A549 (cell line): ENCODE measurements at regions not wholly inside any gene's neighbourhood (a gene's known extent, or its start where the extent isn't known, plus 50 kb on each side); places are given as distances from the start of the nearest gene placed in this dataset.

Experiments
- ATAC-seq, 2 experiments: fragments of 200-7000 bp in 1 of 2; fragments of >200 bp in 1 of 2; cut with Nextera tagmentation in 1 of 2; cut with Tn5 transposase in 1 of 2; 3 replicates each; pipeline versions ENCODE4 v1.8.0 to v1.9.1; 2018 to 2020; ENCODE audit warnings: mild to moderate bottlenecking in 1 of 2, moderate library complexity in 1 of 2
- CTCF ChIA-PET: fragments of 300-600 bp; sonication (Branson Sonifier 250); formaldehyde crosslinking; extraction: SDS; loops from one replicate; lab custom pipeline; 2021; ENCODE audit warnings: antibody characterized with exemption, inconsistent platforms; lab: Yijun Ruan, JAX
- POLR2A ChIA-PET: fragments of 350-600 bp; formaldehyde crosslinking; extraction: SDS; loops from one replicate; lab custom pipeline; 2021; ENCODE audit warnings: antibody characterized with exemption, inconsistent platforms; lab: Yijun Ruan, JAX
- DNase-seq, 2 experiments: peaks; one replicate each; pipeline versions ENCODE4 v3.0.0 to v3.0.0-alpha.2; 2011 to 2016; ENCODE audit warnings: low read depth in 1 of 2, low spot score in 1 of 2
- FAIRE-seq: peaks from 2 replicates; lab custom pipeline; 2011; peaks lifted over from hg19 to GRCh38; lab: Jason Lieb, UNC
- H3K27ac ChIP-seq, 2 experiments: fragments of >200 bp; sonication (Bioruptor Twin); formaldehyde crosslinking; 3 replicates each; pipeline ENCODE4 v1.5.1; 2016 to 2017
- H3K4me1 ChIP-seq: fragments of >200 bp; sonication (Bioruptor Twin); formaldehyde crosslinking; 3 replicates; pipeline ENCODE4 v1.6.1; 2016
- H3K4me2 ChIP-seq: fragments of >200 bp; sonication (Bioruptor Twin); formaldehyde crosslinking; 3 replicates; pipeline ENCODE4 v1.6.1; 2016
- H3K4me3 ChIP-seq: fragments of >200 bp; sonication (Bioruptor Twin); formaldehyde crosslinking; 3 replicates; pipeline ENCODE4 v1.5.1; 2016
- H3K9me3 ChIP-seq: fragments of >200 bp; sonication (Bioruptor Twin); formaldehyde crosslinking; 3 replicates; pipeline ENCODE4 v1.6.1; 2016
- CEBPB ChIP-seq, 2 experiments: fragments of >200 bp in 1 of 2; sonication (Bioruptor Twin) in 1 of 2; formaldehyde crosslinking in 1 of 2; IDR thresholded peaks; 2 replicates each; pipeline ENCODE4 v1.6.1; 2012 to 2016
- CHD2 ChIP-seq: fragments of 150-350 bp; IDR thresholded peaks from 2 replicates; pipeline ENCODE4 v1.6.1; 2014; ENCODE audit warnings: low read length; ENCODE audit not compliant: partially characterized antibody
- EHMT2 ChIP-seq: fragments of 200-600 bp; sonication (generic); IDR thresholded peaks from 2 replicates; pipeline ENCODE4 v1.6.1; 2016; ENCODE audit warnings: antibody characterized with exemption, low read depth, mild to moderate bottlenecking, moderate library complexity
- ELK1 ChIP-seq: fragments of 150-350 bp; IDR thresholded peaks from 2 replicates; pipeline ENCODE4 v1.6.1; 2014; ENCODE audit warnings: low read depth, mild to moderate bottlenecking, low read length
- FOSB ChIP-seq: fragments of 250-450 bp; sonication (Bioruptor Pico); IDR thresholded peaks from 2 replicates; pipeline ENCODE4 v1.5.0; 2020; ENCODE audit warnings: mild to moderate bottlenecking, moderate library complexity
- FOSL2 ChIP-seq, 2 experiments: fragments of 450-650 bp in 1 of 2; fragments of >200 bp in 1 of 2; sonication (Bioruptor Twin) in 1 of 2; formaldehyde crosslinking; IDR thresholded peaks; 2 replicates each; pipeline versions ENCODE4 v1.5.0 to v1.6.1; 2016 to 2020; ENCODE audit warnings: mild to moderate bottlenecking in 1 of 2, moderate library complexity in 1 of 2
- HOXA7 ChIP-seq: fragments of 250-450 bp; sonication (Bioruptor Pico); IDR thresholded peaks from 2 replicates; pipeline ENCODE4 v1.5.0; 2020; ENCODE audit warnings: mild to moderate bottlenecking, moderate library complexity
- JUN ChIP-seq, 2 experiments: fragments of >200 bp; sonication (Bioruptor Twin); formaldehyde crosslinking; IDR thresholded peaks; 2 replicates in 1 of 2; 3 replicates in 1 of 2; pipeline ENCODE4 v1.6.1; 2016 to 2017
- JUNB ChIP-seq: fragments of >200 bp; sonication (Bioruptor Twin); formaldehyde crosslinking; IDR thresholded peaks from 2 replicates; pipeline ENCODE4 v1.6.1; 2016
- KDM1A ChIP-seq: fragments of 200-600 bp; sonication (generic); IDR thresholded peaks from 2 replicates; pipeline ENCODE4 v1.6.1; 2016; ENCODE audit warnings: low read depth, mild to moderate bottlenecking
- POLR2AphosphoS2 ChIP-seq: conservative IDR thresholded peaks from 2 replicates; pipeline ENCODE4 v1.6.1; 2012; ENCODE audit warnings: low read length, improper control_type of control experiment, inconsistent platforms
- RFX5 ChIP-seq: fragments of 450-650 bp; IDR thresholded peaks from 2 replicates; pipeline ENCODE4 v1.7.1; 2014; ENCODE audit warnings: antibody characterized with exemption, mild to moderate bottlenecking, moderate library complexity
- SREBF2 ChIP-seq: fragments of 450-650 bp; IDR thresholded peaks from 2 replicates; pipeline ENCODE4 v1.6.1; 2014; ENCODE audit warnings: mild to moderate bottlenecking, moderate library complexity
- WGBS: methylation state at CpG from one replicate; pipeline ENCODE4 v1.1.6; 2017; ENCODE audit errors: missing lambda C conversion rate; 5-methylcytosine and 5-hydroxymethylcytosine counted together
- TF ChIP-seq, protein P1 (sequence below): IDR thresholded peaks from 2 replicates; pipeline ENCODE4 v1.6.1; 2012

DNA sequence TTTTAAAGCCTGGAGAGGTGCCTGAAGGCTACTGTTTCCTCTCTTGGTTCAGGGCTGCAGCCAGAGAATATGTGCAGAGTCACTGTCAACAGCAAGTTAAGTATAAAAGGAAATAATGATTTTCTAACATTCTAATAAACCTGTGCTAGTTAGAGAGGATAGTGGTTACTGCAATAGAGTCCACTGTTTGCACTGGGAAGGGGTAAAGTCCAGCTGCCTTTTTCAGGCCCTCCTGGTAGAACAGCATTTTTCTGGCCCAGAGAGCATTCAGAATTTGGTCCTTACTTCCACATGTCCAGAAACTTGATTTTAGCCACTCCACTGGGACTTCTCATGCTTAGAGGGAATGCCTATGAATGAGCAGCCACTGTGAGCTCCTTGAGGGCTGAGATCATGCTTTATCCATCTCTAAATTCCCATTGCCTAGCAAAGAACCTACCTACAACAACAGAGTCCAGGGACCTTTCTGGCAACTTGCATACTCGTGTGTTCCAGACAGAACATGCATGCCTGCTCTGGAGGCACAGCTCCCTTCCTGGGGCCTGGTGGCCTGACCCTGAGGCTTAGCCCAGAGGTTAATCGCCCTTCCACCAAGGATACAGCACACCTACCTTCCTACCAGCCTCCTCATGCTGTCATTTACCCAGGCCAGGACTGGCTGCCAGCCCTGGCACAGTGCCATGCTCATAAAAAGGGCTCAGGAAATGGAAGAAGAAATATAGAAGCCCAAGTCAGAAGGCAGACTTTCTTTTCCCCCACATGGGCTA is 50.3 kb upstream of the ATP13A3 start:
- H3K4me3 ChIP-seq = no peak overlapping the region

More for the DNA sequence above, 50.3 kb upstream of the ATP13A3 start:
- Histone ChIP-seq H3K4me2 (peak overlapping the region; percentile 68), H3K27ac (peak overlapping the region; percentile 79 to 80), H3K4me1 (peaks cover 22% of the 10 kb centered on the region), H3K9me3 (peaks cover 13% of the 10 kb centered on the region)
- peak; percentile 79 for ATAC-seq
- peak in 1 of 2 experiments; percentile 45 for DNase-seq
- CTCF ChIA-PET = interaction anchor here (1.0 to 1.4 kb wide), 4 partner anchors 14 to 193 kb away, joined by 3 to 4 read pairs (median 3); no protein-coding TSS in a partner anchor
- WGBS = 26% methylated on average over 2 of the region's 2 CpGs
- POLR2A ChIA-PET = no interaction called here
- no peak for FAIRE-seq
- TF ChIP-seq FOSL2 (IDR thresholded peaks at IDR 0.05) (no peak), FOSL2 (CRISPR knock-in tag; IDR thresholded peaks at IDR 0.05) (no peak), HOXA7 (no peak), CHD2 (no peak), RFX5 (no peak), FOSB (CRISPR knock-in tag) (no peak), JUNB (no peak), SREBF2 (no peak), JUN (IDR thresholded peaks at IDR 0.05) (no peak), POLR2AphosphoS2 (no peak), ELK1 (no peak), KDM1A (no peak), EHMT2 (no peak), CEBPB (IDR thresholded peaks at IDR 0.05) (no peak)
- TF ChIP-seq, protein P1, sequence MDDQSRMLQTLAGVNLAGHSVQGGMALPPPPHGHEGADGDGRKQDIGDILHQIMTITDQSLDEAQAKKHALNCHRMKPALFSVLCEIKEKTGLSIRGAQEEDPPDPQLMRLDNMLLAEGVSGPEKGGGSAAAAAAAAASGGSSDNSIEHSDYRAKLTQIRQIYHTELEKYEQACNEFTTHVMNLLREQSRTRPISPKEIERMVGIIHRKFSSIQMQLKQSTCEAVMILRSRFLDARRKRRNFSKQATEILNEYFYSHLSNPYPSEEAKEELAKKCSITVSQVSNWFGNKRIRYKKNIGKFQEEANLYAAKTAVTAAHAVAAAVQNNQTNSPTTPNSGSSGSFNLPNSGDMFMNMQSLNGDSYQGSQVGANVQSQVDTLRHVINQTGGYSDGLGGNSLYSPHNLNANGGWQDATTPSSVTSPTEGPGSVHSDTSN = no peak
- TF ChIP-seq, all 56 proteins: peak for 0
